ENCODE measurements at regions not wholly inside any gene's neighbourhood (a gene's known extent, or its start where the extent isn't known, plus 50 kb on each side); places are given as distances from the start of the nearest gene placed in this dataset.

GRCh38 chr16:86272744-86273143 is 237.6 kb upstream of the FOXF1 start:
- TF ChIP-seq, protein P1, sequence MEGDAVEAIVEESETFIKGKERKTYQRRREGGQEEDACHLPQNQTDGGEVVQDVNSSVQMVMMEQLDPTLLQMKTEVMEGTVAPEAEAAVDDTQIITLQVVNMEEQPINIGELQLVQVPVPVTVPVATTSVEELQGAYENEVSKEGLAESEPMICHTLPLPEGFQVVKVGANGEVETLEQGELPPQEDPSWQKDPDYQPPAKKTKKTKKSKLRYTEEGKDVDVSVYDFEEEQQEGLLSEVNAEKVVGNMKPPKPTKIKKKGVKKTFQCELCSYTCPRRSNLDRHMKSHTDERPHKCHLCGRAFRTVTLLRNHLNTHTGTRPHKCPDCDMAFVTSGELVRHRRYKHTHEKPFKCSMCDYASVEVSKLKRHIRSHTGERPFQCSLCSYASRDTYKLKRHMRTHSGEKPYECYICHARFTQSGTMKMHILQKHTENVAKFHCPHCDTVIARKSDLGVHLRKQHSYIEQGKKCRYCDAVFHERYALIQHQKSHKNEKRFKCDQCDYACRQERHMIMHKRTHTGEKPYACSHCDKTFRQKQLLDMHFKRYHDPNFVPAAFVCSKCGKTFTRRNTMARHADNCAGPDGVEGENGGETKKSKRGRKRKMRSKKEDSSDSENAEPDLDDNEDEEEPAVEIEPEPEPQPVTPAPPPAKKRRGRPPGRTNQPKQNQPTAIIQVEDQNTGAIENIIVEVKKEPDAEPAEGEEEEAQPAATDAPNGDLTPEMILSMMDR (IDR thresholded peaks at IDR 0.05), result no peak
- TF ChIP-seq POLR2A (IDR thresholded peaks at IDR 0.05), result no peak

All from testis (tissue), 2 donors.